Left lobe of liver (tissue), 2 donors: ENCODE measurements at regions not wholly inside any gene's neighbourhood (a gene's known extent, or its start where the extent isn't known, plus 50 kb on each side); places are given as distances from the start of the nearest gene placed in this dataset.

ENCODE experiments used
- ATAC-seq: fragments of 200-7000 bp; cut with Tn5 transposase; one replicate; pipeline ENCODE4 v1.9.1; 2020; ENCODE audit warnings: mild to moderate bottlenecking, moderate library complexity
- DNase-seq: peaks from one replicate; pipeline ENCODE4 v3.0.0-alpha.2; 2020; ENCODE audit warnings: low spot score
- donor health status: DM: no; HTN: no; CAD: no; lungs with moderate emphysema.
- donor health status: DM: no; HTN: yes; CAD: no.

DNA sequence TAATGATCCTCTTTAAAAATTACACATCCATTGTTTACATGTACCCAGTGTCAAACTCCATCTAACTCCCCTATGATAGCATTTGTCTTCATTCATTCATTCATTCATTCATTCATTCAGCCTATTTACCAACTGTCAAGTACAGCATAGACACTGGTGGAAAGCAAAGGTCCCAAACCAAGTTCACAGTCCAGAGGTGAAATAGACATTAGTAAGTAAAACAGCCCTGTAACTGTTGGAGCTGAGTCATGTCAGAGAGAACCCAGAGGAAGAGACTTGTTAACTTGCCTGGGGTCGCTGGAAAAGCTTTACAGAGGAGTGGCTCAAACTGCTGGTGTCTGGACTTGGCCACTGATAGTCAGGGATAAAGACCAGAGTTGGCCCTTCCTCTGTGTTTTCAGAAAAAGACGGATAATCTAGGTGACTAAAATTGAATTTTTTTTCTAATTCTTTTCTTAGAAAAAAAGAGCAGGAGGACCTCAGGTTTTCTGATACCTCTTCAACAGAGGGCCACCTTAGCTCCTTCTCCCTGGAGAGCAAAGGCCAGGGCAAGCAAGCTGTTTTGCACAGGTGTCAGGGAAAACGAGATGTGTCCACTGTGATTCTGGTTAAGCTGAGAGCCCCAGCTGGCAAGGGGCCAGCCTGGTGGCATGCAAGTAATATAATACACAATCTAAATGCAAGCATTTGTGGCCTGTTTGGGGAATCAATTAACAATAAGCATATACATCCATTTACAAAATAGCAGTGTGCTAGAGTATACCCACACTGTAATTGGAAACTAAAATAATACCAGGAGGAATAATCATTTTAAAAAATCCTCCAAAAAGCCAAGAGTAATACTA is 96.7 kb upstream of the SLC14A2 start:
- ATAC-seq = no peak
- DNase-seq = no peak

DNA sequence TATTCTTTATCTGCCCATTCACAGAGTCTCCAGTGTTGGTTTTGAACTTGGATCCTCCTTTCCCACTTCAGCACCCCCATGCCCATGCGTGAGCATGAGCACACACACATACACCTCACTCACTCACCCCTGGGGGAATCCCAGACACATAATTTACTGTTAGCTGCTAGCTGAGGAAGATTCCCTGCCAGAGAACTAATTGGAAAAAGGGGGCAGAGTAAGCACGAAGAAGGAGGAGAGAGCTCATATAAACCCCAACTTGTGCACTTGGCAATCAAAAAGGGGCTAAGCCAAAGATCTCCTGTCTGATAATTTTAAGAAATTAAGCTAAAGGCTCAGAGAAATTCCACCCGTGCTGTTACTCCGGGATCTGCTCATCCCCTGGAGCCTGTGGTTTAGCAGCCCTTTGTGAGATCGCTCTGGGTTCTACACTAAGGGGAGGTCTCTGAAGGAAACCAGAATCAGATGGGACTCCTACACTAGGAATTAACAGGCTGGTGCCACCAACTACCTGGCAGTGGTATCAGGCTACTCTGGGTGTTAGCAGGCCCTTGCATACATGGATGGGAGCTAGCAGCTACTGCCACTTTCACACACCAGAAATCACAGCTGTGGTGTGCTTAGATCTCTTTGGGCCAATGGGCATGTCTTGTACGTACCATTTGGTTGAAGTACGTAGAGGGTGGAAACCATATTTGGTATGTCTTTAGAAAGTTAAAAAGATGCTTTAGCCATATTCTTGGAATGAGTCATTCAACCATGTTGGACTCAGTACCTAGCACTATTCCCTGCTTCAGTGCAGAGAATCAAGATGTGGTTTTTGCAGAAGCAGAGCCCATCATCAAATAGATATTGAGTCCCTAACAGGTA is 95.6 kb upstream of the SLC14A2 start:
- ATAC-seq (no peak), DNase-seq (no peak)

DNA sequence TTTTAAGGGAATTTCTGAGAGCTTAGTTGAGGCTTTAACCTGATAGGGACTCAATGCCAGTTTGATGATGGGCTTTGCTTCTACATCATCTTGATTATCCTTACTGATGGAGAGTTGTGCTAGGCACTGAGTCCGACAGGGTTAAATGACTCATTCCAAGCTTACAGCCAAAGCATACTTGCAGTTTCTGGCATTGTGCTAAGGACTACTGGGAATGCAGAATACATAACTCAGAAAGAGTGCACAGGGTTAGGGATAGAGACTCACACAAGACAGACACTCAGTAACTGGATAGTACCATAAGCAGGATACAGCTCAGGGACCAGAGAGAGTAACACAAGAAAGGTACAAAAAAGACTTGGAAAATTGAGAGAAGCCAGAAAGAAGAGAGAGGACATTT is 94.1 kb upstream of the SLC14A2 start:
- DNase-seq (no peak), ATAC-seq (no peak)

GRCh38 chr18:45521777-45522176 is 93.5 kb upstream of the SLC14A2 start:
- DNase-seq (no peak), ATAC-seq (no peak)

DNA sequence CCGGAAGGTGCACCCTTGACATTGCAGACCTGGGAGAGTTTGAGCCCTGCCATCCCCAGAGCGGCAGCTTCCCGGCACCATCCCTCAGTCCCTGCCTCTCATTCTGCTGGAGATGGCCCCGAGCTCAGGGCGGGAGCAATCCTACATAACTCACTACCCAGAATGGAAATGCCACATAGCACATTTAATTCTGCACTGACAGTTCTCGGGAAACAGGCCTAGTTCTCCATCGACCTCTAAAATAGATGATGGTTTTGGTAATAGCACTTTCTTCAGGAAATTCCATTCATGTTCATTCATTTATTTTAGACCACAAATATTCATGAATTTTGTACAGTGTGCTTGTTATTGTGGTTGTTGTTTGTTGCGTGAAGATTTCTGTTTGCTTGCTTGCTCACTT is 92.9 kb upstream of the SLC14A2 start:
- ATAC-seq (no peak), DNase-seq (no peak)

GRCh38 chr18:45525301-45525700 is 90.0 kb upstream of the SLC14A2 start:
- ATAC-seq = no peak

GRCh38 chr18:45526114-45526841 is 89.0 kb upstream of the SLC14A2 start:
- DNase-seq (no peak), ATAC-seq (no peak)

More at GRCh38 chr18:45525301-45525700, 90.0 kb upstream of the SLC14A2 start:
- no peak for DNase-seq

DNA sequence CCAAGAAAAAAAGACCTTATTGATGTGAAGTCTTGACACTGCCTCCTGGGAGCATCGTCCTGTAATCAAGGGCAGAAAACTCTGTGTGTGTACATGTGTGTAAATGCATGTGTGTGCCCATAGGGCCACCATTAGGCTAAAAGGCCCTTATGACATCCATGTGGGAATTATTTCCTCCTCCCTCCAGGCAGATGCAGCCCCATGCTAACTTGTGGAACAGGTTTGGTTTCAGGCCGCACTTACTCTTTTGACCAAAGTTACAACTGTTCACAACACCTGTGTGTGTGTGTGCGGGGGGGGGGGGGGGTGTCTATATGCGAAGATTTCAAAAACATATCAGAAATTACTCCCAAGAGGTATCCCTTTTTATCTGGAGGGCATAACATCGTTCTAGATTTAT is 87.4 kb upstream of the SLC14A2 start:
- ATAC-seq = no peak

DNA sequence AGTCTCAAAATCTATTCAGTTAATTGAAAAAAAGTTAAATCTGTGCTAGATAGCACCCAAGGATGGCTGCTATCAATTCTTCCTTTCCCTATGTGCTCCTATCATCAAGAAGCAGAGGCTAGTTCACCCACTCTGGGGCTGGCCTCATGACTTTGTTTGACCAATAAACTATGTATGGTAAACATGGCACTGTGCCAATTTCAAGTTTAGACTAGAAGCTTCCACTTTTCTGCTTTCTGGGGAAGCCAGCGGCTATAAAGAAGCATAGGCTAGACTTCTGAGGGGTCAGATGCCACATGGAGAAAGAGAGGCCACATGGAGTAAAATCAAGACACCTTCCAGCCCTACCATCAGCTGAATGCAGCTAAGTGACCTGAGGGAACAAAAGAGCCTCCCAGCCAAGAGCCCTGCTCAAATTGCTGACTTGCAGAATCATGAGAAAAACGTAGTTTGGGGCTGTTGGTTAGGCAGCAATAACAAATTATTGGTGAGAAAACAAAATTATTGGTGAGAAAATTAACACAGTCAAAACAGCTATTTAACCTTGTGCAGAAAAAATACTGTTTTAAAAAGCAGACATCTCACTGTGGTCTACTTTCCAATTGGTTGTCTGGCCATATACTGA is 86.5 kb upstream of the SLC14A2 start:
- no peak for DNase-seq
- ATAC-seq = no peak

More for the DNA sequence above, 87.4 kb upstream of the SLC14A2 start:
- no peak for DNase-seq

GRCh38 chr18:45538444-45538843 is 76.8 kb upstream of the SLC14A2 start:
- DNase-seq (no peak), ATAC-seq (no peak)

- ATAC-seq (no peak), DNase-seq (no peak)
Observed at GRCh38 chr18:45539491-45539891, 75.8 kb upstream of the SLC14A2 start.

DNA sequence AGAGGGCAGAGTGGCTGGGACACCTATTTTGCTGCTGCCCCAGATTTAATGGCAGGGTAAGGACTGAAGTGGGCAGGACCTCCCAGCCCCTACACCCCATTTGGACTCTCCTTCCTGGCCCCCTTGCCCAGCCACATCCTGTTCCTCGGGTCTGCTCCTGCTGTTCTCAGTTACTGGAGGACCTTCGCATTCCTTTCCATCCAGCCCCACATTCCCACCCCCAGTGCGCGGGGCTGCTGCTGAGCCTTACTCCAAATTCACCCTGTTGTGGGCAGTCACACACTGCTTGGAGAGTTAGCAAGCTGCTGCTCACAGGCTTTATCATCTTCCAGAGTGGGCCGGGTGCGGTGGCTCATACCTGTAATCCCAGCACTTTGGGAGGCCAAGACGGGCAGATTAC is 75.2 kb upstream of the SLC14A2 start:
- no peak for ATAC-seq

DNA sequence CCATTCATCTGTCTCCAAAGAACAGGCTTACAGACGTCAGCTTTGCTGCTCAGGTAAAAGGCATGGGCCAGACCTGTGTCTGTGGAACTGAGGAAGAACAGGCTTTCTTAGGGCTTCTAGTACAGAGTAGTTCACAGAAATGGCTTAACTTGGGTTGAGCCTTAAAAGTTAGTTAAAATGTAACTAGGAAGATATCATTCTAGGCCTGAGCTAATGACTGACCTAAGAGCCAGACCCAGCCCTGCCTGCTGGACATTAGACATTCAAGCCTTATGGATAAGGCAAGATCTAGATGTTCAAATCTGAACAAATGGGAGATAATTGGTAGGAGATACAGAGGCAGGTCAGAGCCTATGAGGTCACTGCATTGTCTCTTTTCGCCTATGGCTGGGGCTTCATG is 73.9 kb upstream of the SLC14A2 start:
- ATAC-seq = peak; percentile 58

More for the DNA sequence above, 75.2 kb upstream of the SLC14A2 start:
- DNase-seq = no peak

DNA sequence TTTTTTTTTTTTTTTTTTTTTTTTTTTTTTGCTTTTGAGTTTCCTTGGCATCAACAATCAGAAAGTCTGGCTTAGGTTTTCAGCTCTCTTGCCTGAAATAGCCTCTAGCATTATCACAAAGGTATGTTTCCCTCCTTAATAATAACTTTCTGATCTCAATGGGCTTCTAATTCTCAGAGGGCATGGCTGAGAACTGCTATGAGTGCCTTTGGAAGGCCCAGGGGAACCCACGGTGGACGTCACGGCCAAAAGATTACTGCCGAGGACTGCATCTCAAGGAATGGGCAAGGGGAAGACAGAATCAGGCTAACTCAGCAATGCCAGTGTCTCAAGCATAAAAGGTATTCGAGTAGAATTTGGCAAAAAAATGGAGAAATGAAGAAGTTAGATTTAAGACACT is 73.2 kb upstream of the SLC14A2 start:
- DNase-seq = no peak
- no peak for ATAC-seq

More for the DNA sequence above, 73.9 kb upstream of the SLC14A2 start:
- DNase-seq = no peak

- no peak for DNase-seq
- no peak for ATAC-seq
Observed at GRCh38 chr18:45547910-45548309, 67.4 kb upstream of the SLC14A2 start.

GRCh38 chr18:45548614-45549013 is 66.7 kb upstream of the SLC14A2 start:
- DNase-seq = no peak
- no peak for ATAC-seq

DNA sequence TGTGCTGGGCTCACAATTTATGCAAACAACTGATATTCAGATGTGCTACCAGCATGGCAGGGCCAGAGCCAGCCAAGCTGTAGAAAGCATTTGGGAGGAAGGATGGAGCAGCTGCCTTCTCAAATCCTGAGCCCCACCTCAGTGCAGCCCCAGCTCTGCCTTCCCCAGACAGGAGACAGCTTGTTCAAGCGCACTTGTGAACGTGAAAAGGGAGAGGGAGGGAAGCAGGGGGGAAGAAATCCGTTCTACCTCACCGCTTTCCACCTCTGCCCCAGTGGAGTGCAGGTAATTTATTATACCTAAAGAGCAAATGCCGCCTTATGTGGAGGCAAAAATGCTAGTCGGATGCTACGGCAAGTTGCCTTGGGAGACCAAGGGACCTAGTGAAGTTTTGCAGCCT is 66.0 kb upstream of the SLC14A2 start:
- ATAC-seq (no peak), DNase-seq (no peak)

DNA sequence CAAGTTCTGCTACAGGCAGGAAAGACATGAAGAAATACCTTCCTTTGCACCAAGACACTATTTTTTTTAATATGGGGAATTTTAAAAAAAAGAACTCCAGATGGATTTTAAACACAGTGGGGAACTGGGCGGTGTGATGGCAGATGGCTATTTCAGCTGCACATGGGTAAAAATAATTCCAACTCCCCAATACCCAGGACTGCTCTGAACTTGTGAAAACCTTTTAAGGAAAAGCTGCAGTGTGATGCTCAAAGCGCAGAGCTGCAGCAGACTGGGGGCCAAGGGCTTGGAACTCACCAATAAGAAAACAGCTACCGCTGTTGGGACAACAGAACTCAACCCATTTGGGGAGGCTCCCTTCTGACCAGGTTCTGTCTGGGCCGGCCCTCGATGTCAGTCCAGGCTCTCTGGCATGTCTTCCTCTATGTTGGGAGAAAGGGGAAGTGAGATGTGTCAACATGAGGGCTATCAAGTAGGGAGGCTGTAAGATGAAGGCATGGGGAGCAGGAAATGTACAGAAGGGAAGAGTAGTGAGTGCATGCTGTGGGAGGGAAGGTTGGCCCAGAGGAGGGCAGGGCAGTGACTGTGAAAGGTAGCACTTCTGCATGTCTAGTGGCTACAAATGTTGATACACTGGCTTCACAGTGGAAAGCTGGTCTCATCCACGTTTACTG is 64.0 kb upstream of the SLC14A2 start:
- no peak for ATAC-seq

GRCh38 chr18:45553723-45554388 is 61.4 kb upstream of the SLC14A2 start:
- DNase-seq = no peak
- ATAC-seq = no peak

More for the DNA sequence above, 64.0 kb upstream of the SLC14A2 start:
- no peak for DNase-seq

GRCh38 chr18:45554389-45554737 is 60.9 kb upstream of the SLC14A2 start:
- DNase-seq (no peak), ATAC-seq (no peak)
